ENCODE measurements at regions not wholly inside any gene's neighbourhood (a gene's known extent, or its start where the extent isn't known, plus 50 kb on each side); places are given as distances from the start of the nearest gene placed in this dataset.

- no peak overlapping the region for H2BK120ac ChIP-seq (ENCODE audit: low read depth, low read length, poor library complexity, severe bottlenecking)
- no peak overlapping the region for H3K14ac ChIP-seq (ENCODE audit: insufficient read depth, low read length)
- no peak overlapping the region for H2BK15ac ChIP-seq (ENCODE audit: low read depth, low read length)
- no peak overlapping the region for H3T11ph ChIP-seq (ENCODE audit: low read length)
- H3K36me3 Mint-ChIP-seq (ENCODE audit: insufficient read depth in 1 of 3, low read depth in 3 of 3), result no peaks in the 10 kb centered on the region
- H2AK5ac ChIP-seq (ENCODE audit: insufficient read length, low read length), result no peak overlapping the region
- DNase-seq, result no peak
- H2BK5ac ChIP-seq (ENCODE audit: insufficient read length, low read length), result no peak overlapping the region
- H3K4me1 ChIP-seq (ENCODE audit: insufficient read depth, low read length), result no peaks in the 10 kb centered on the region
- no peaks in the 10 kb centered on the region for H3K23me2 ChIP-seq (ENCODE audit: insufficient read length, low read depth, low read length, poor library complexity, severe bottlenecking)
- no peaks in the 10 kb centered on the region for H4K20me1 ChIP-seq (ENCODE audit: control insufficient read depth, insufficient read depth, insufficient read length)
- no peak overlapping the region for H3K56ac ChIP-seq (ENCODE audit: insufficient read length, low read depth, low read length)
- no peak overlapping the region for H2AFZ ChIP-seq (ENCODE audit: low read length)
- H3K27me3 Mint-ChIP-seq (ENCODE audit: low read depth), result no peaks in the 10 kb centered on the region
- H3K27ac ChIP-seq (ENCODE audit: insufficient read length, low read depth, low read length), result no peak overlapping the region
- no peaks in the 10 kb centered on the region for H3K27me3 ChIP-seq (ENCODE audit: insufficient read depth, low read length)
- H3K4me2 ChIP-seq (ENCODE audit: insufficient read depth, insufficient read length, low read length), result no peak overlapping the region
- H3K18ac ChIP-seq (ENCODE audit: insufficient read length, low read depth, low read length), result no peak overlapping the region
- no peaks in the 10 kb centered on the region for H3K9me3 ChIP-seq (ENCODE audit: control insufficient read depth, low read depth, low read length)
- no peak overlapping the region for H4K5ac ChIP-seq (ENCODE audit: insufficient read length, low read depth, low read length)
- H3K9me3 Mint-ChIP-seq, result no peaks in the 10 kb centered on the region
- no peak overlapping the region for H2BK20ac ChIP-seq (ENCODE audit: low read depth, low read length, poor library complexity, severe bottlenecking)
- TF ChIP-seq CTCF (conservative IDR thresholded peaks at IDR 0.05), result no peak
- H2BK12ac ChIP-seq (ENCODE audit: insufficient read length, low read depth, low read length), result no peak overlapping the region
- no peaks in the 10 kb centered on the region for H3K4me1 Mint-ChIP-seq
- H3K9ac ChIP-seq (ENCODE audit: extremely low read depth, insufficient read length, low read length), result no peak overlapping the region
- no peaks in the 10 kb centered on the region for H3K79me2 ChIP-seq (ENCODE audit: insufficient read depth, low read length)
- no peak overlapping the region for H3K27ac Mint-ChIP-seq
- no peak overlapping the region for H4K91ac ChIP-seq (ENCODE audit: insufficient read length, low read depth, low read length)
- no peaks in the 10 kb centered on the region for H3K79me1 ChIP-seq (ENCODE audit: insufficient read depth, low read depth, low read length, poor library complexity, severe bottlenecking)
- H3K4ac ChIP-seq (ENCODE audit: low read depth, low read length), result no peak overlapping the region
- H3K4me3 Mint-ChIP-seq, result no peak overlapping the region
- no peak overlapping the region for H3K23ac ChIP-seq (ENCODE audit: insufficient read length, low read depth, low read length)
- no peak overlapping the region for H4K8ac ChIP-seq (replicated peaks; ENCODE audit: insufficient read length, low read depth, low read length)
Measured at GRCh38 chr5:129844764-129845163, 59.5 kb upstream of the CHSY3 start.

Measured in H9 (cell line).